ENCODE measurements at regions not wholly inside any gene's neighbourhood (a gene's known extent, or its start where the extent isn't known, plus 50 kb on each side); places are given as distances from the start of the nearest gene placed in this dataset.

DNA sequence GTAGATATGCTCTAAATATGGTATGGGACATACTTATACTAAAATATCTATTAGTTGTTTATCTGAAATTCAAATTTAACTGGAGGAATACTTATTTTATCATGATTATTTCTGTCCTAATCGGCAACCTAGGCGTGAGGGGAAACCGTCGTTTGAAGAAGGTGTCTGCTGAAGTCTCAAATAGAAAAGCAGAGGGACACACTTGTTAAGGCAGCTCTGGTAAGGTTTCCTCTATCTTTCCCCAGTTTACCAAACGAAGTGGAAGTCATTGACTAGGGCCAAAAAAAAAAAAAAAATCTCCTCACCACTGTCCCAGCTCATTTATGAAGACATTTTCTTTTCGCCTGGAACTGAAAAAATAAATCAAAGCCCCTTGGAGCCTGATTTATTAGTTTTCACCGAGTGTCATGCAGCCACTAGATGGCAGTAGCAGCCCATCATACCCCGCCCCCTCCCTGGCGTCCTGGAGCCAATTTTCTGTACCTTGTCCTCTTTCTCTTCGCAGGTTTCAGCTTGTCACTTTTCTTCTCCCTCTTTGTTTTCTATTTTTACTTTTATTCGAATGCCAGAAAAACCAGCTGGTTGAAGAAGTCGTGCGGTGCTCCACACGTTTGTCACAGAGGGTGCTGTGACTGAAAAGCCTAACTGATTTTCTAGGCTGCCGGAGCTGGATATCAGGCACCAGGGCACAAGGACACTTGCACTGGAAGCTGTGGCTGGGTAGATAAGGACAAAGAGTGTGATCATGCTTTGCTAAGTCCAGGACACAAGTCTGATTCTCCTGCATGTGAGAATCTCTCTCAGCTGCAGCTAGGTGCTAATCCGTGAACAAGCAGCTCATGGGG lies 238.7 kb downstream of the ZPLD1 start:
- intact Hi-C loops (cut with micrococcal nuclease): loop anchor here (1.0 to 2.0 kb wide), 2 partner anchors 439 to 864 kb away; no protein-coding TSS in a partner anchor
- POLR2A ChIA-PET: no interaction called here
- H3K27ac Mint-ChIP-seq: no peak overlapping the region
- peak; percentile 19 for DNase-seq
- H3K36me3 Mint-ChIP-seq (ENCODE audit: low read depth): no peaks in the 10 kb centered on the region
- no peaks in the 10 kb centered on the region for H3K9me3 Mint-ChIP-seq
- H3K27me3 Mint-ChIP-seq: peaks cover 12% of the 10 kb centered on the region
- no peak for ATAC-seq (ENCODE audit: low read depth)
- peaks cover 3% of the 10 kb centered on the region for H3K4me1 Mint-ChIP-seq
- TF ChIP-seq, protein P1, sequence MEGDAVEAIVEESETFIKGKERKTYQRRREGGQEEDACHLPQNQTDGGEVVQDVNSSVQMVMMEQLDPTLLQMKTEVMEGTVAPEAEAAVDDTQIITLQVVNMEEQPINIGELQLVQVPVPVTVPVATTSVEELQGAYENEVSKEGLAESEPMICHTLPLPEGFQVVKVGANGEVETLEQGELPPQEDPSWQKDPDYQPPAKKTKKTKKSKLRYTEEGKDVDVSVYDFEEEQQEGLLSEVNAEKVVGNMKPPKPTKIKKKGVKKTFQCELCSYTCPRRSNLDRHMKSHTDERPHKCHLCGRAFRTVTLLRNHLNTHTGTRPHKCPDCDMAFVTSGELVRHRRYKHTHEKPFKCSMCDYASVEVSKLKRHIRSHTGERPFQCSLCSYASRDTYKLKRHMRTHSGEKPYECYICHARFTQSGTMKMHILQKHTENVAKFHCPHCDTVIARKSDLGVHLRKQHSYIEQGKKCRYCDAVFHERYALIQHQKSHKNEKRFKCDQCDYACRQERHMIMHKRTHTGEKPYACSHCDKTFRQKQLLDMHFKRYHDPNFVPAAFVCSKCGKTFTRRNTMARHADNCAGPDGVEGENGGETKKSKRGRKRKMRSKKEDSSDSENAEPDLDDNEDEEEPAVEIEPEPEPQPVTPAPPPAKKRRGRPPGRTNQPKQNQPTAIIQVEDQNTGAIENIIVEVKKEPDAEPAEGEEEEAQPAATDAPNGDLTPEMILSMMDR (IDR thresholded peaks at IDR 0.05): peak; percentile 70
- CTCF ChIA-PET: interaction anchor here (0.8 to 2.9 kb wide), 9 partner anchors 8 to 448 kb away, joined by 3 to 16 read pairs (median 4); no protein-coding TSS in a partner anchor
- no peak overlapping the region for H3K4me3 Mint-ChIP-seq

DNA sequence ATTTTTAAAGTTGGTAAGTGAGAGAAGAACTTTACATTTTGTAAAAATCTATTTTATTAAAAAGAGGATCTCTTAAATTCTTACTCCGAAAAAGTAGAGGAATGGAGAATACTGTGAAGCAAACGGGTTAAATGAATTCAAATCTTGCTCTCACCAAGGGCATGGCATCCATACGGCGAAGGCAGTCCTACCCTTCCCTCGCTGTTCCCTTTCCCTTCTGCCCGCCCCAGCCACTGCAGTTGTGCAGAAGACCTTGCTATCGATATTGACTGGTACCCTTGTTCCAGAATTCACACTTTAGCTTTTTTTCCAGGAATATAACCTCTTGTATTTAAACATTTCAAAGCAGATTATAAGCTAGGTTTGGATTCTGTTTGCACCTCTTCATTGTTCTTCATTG lies 239.5 kb downstream of the ZPLD1 start:
- no peak overlapping the region for H3K4me3 Mint-ChIP-seq
- H3K4me1 Mint-ChIP-seq: peaks cover 3% of the 10 kb centered on the region
- DNase-seq: no peak
- TF ChIP-seq, protein P1 (IDR thresholded peaks at IDR 0.05): no peak
- CTCF ChIA-PET: interaction anchor here (1.5 to 2.9 kb wide), 2 partner anchors 9 to 445 kb away, joined by 8 to 16 read pairs; no protein-coding TSS in a partner anchor
- peaks cover 8% of the 10 kb centered on the region for H3K27me3 Mint-ChIP-seq
- POLR2A ChIA-PET: no interaction called here
- no peaks in the 10 kb centered on the region for H3K9me3 Mint-ChIP-seq
- ATAC-seq (ENCODE audit: low read depth): no peak
- intact Hi-C loops (cut with micrococcal nuclease): no loop called here
- no peak overlapping the region for H3K27ac Mint-ChIP-seq
- no peaks in the 10 kb centered on the region for H3K36me3 Mint-ChIP-seq (ENCODE audit: low read depth)

DNA sequence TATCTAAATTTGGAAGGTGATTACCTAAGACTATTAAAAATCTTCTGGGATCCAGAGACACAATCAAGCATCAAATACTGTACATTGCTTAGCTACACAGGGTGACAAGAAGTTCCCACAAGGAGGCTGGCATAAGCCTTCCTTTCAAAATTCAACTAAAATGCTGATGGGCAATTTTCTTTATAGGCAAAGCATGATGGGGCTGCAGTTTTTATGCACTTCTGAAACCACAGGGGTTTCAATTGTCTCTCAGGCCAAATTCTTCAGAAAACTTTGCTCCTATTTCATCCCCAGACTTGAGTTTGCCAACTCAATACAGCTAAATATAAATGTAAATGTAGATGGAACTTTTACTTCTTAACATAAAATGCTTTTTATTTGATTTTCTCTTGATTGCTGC lies 241.6 kb downstream of the ZPLD1 start:
- Mint-ChIP-seq H3K27me3 (peaks cover 10% of the 10 kb centered on the region), H3K27ac (no peak overlapping the region), H3K4me1 (peaks cover 3% of the 10 kb centered on the region), H3K36me3 (ENCODE audit: low read depth) (no peaks in the 10 kb centered on the region), H3K4me3 (no peak overlapping the region), H3K9me3 (no peaks in the 10 kb centered on the region)
- ChIA-PET POLR2A (no interaction called here), CTCF (no interaction called here)
- DNase-seq: no peak
- intact Hi-C loops (cut with micrococcal nuclease): no loop called here
- TF ChIP-seq, protein P1 (IDR thresholded peaks at IDR 0.05): no peak
- ATAC-seq (ENCODE audit: low read depth): no peak

DNA sequence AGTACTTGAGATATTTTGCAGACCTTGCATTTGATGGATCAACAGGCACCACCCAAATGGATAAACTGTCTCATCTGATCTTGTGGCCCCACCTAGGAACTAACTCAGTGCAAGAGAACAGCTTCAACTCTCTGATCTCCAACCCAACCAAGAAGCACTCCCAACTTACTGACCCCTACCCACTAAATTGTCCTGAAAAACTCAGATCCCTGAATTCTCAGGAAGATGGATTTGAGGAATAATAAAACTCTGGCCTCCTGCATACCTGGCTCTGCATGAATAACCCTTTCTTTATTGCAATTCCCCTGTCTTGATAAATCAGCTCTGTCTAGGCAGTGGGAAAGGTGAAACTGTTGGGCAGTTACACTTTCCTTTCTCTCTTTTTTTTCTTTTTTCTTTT lies 247.9 kb downstream of the ZPLD1 start:
- TF ChIP-seq, protein P1 (IDR thresholded peaks at IDR 0.05): no peak
- no peaks in the 10 kb centered on the region for H3K9me3 Mint-ChIP-seq
- peaks cover 9% of the 10 kb centered on the region for H3K27me3 Mint-ChIP-seq
- no peaks in the 10 kb centered on the region for H3K4me1 Mint-ChIP-seq
- ATAC-seq (ENCODE audit: low read depth): no peak
- no peak overlapping the region for H3K27ac Mint-ChIP-seq
- intact Hi-C loops (cut with micrococcal nuclease): no loop called here
- no peak for DNase-seq
- POLR2A ChIA-PET: no interaction called here
- H3K4me3 Mint-ChIP-seq: no peak overlapping the region
- CTCF ChIA-PET: no interaction called here
- no peaks in the 10 kb centered on the region for H3K36me3 Mint-ChIP-seq (ENCODE audit: low read depth)

DNA sequence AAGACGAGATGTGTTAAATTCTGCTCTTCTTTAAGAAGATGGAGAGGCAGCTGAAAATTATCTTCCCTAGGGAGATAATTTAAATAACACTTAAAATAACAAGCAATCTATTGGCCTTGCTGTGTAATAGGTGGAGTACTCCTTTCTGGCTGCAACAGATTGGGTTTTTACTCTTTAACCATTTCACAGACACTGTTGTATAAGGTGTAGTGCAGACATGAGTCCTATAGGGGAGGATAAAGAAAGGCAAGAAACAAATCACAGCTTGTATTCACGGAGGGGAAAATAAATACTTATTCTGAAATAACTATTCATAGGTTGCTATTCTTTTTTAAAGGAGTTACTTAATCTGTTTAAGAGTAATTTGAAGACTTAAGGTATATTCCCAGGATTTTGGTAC lies 252.0 kb downstream of the ZPLD1 start:
- TF ChIP-seq, protein P1 (IDR thresholded peaks at IDR 0.05): no peak
- Mint-ChIP-seq H3K9me3 (no peaks in the 10 kb centered on the region), H3K27ac (no peak overlapping the region), H3K36me3 (ENCODE audit: low read depth) (no peaks in the 10 kb centered on the region), H3K4me3 (no peak overlapping the region), H3K4me1 (no peaks in the 10 kb centered on the region), H3K27me3 (peaks cover 8% of the 10 kb centered on the region)
- ChIA-PET POLR2A (no interaction called here), CTCF (interaction anchor here (1.0 kb wide), 1 partner anchor 13 kb away, joined by 3 read pairs; no protein-coding TSS in a partner anchor)
- DNase-seq: no peak
- no peak for ATAC-seq (ENCODE audit: low read depth)
- intact Hi-C loops (cut with micrococcal nuclease): no loop called here
